OCI-LY7 (cell line): ENCODE measurements at regions not wholly inside any gene's neighbourhood (a gene's known extent, or its start where the extent isn't known, plus 50 kb on each side); places are given as distances from the start of the nearest gene placed in this dataset.

Source experiments
- BruUV-seq: library from RNA; stranded (reverse); fragments of 400-500 nt; replicated peaks from 2 replicates; lab custom pipeline; 2021; lab: Mats Ljungman, UMichigan
- CTCF ChIA-PET: fragments of 300-600 bp; sonication (Branson Sonifier 250); formaldehyde crosslinking; loops from one replicate; lab custom pipeline; 2022; ENCODE audit warnings: antibody characterized with exemption; ENCODE audit not compliant: unreplicated experiment; lab: Charles Lee
- POLR2A ChIA-PET: fragments of 300-600 bp; sonication (Branson Sonifier 250); formaldehyde crosslinking; loops from one replicate; lab custom pipeline; 2022; ENCODE audit warnings: antibody characterized with exemption; lab: Charles Lee
- DNase-seq: peaks from one replicate; pipeline ENCODE4 v3.0.0-alpha.2; 2015; ENCODE audit warnings: low spot score
- H2AFZ ChIP-seq: fragments of 200-600 bp; sonication (generic), shearing (Covaris generic); 2 replicates; pipeline ENCODE4 v1.6.1; 2014; ENCODE audit warnings: mild to moderate bottlenecking, antibody characterized with exemption, low read length, moderate library complexity
- H3K27ac ChIP-seq: fragments of 200-600 bp; sonication (generic); 2 replicates; pipeline ENCODE4 v1.5.1; 2014; ENCODE audit warnings: mixed run types, low read depth, mild to moderate bottlenecking, moderate library complexity, low read length, inconsistent platforms; ENCODE audit not compliant: poor library complexity, severe bottlenecking
- H3K36me3 ChIP-seq: fragments of 200-600 bp; sonication (generic); 2 replicates; pipeline ENCODE4 v1.6.1; 2014; ENCODE audit warnings: mild to moderate bottlenecking, antibody characterized with exemption, low read length, moderate library complexity, mixed read lengths; ENCODE audit not compliant: insufficient read depth
- H3K4me1 ChIP-seq: fragments of 200-600 bp; sonication (generic); 2 replicates; pipeline ENCODE4 v1.5.1; 2014; ENCODE audit warnings: mild to moderate bottlenecking, low read length; ENCODE audit not compliant: insufficient read depth, poor library complexity, severe bottlenecking
- H3K4me2 ChIP-seq: fragments of 200-600 bp; sonication (generic); 2 replicates; pipeline ENCODE4 v1.6.1; 2014; ENCODE audit warnings: mild to moderate bottlenecking, low read length
- H3K4me3 ChIP-seq: fragments of 200-600 bp; sonication (generic); 2 replicates; pipeline ENCODE4 v1.5.1; 2014; ENCODE audit warnings: mild to moderate bottlenecking, low read depth, low read length; ENCODE audit not compliant: poor library complexity, severe bottlenecking
- H3K79me2 ChIP-seq: fragments of 200-600 bp; sonication (generic); 2 replicates; pipeline ENCODE4 v1.6.1; 2016; ENCODE audit warnings: low read depth, mild to moderate bottlenecking, low read length, moderate library complexity, mixed read lengths; ENCODE audit not compliant: insufficient read depth
- H3K9me2 ChIP-seq: fragments of 200-600 bp; sonication (generic); 2 replicates; pipeline ENCODE4 v1.6.1; 2016; ENCODE audit warnings: mild to moderate bottlenecking, low read length, mixed read lengths; ENCODE audit not compliant: insufficient read depth
- H3K9me3 ChIP-seq: fragments of 200-600 bp; sonication (generic); 2 replicates; pipeline ENCODE4 v1.6.1; 2014; ENCODE audit warnings: mild to moderate bottlenecking, mixed run types, low read length, mixed read lengths
- H4K20me1 ChIP-seq: fragments of 200-600 bp; sonication (generic); 2 replicates; pipeline ENCODE4 v1.6.1; 2014; ENCODE audit warnings: mild to moderate bottlenecking, antibody characterized with exemption, low read length, moderate library complexity, mixed read lengths; ENCODE audit not compliant: insufficient read depth
- CTCF ChIP-seq: fragments of 200-600 bp; sonication (generic); conservative IDR thresholded peaks from 2 replicates; pipeline ENCODE4 v1.5.1; 2014; ENCODE audit warnings: mild to moderate bottlenecking, antibody characterized with exemption, low read length, moderate library complexity, mixed read lengths
- EZH2phosphoT487 ChIP-seq: fragments of 200-600 bp; sonication (generic); IDR thresholded peaks from 2 replicates; pipeline ENCODE4 v1.6.1; 2018; ENCODE audit warnings: low read depth, borderline replicate concordance, mild to moderate bottlenecking, mixed run types, antibody characterized with exemption, low read length, moderate library complexity, mixed read lengths
- intact Hi-C: fragments of 100-400 bp; cut with micrococcal nuclease; formaldehyde crosslinking; loops from one replicate; pipeline ENCODE4 v1.10.0; 2022; ENCODE audit not compliant: unreplicated experiment

- ChIA-PET CTCF (no interaction called here), POLR2A (no interaction called here)
- H3K9me3 ChIP-seq: no peaks in the 10 kb centered on the region
- H3K4me2 ChIP-seq: no peak overlapping the region
- H3K4me3 ChIP-seq: no peak overlapping the region
- H2AFZ ChIP-seq: no peak overlapping the region
- no peaks in the 10 kb centered on the region for H3K4me1 ChIP-seq
- no peaks in the 10 kb centered on the region for H4K20me1 ChIP-seq
- TF ChIP-seq CTCF: no peak
- TF ChIP-seq EZH2phosphoT487: no peak
- no peak overlapping the region for H3K27ac ChIP-seq
- no peaks in the 10 kb centered on the region for H3K9me2 ChIP-seq
- intact Hi-C loops: no loop called here
- no peaks in the 10 kb centered on the region for H3K79me2 ChIP-seq
- H3K36me3 ChIP-seq: no peaks in the 10 kb centered on the region
- BruUV-seq: no TSS peak
- DNase-seq: no peak
These were observed 363.1 kb downstream of the MATN1 start for GRCh38 chr1:30360281-30360680.

GRCh38 chr1:30359539-30360220 lies 363.7 kb downstream of the MATN1 start:
- H3K36me3 ChIP-seq: no peaks in the 10 kb centered on the region
- H2AFZ ChIP-seq: no peak overlapping the region
- no peak for TF ChIP-seq CTCF
- no peak for TF ChIP-seq EZH2phosphoT487
- no peaks in the 10 kb centered on the region for H4K20me1 ChIP-seq
- no peak for DNase-seq
- no peak overlapping the region for H3K4me2 ChIP-seq
- H3K79me2 ChIP-seq: no peaks in the 10 kb centered on the region
- H3K4me1 ChIP-seq: no peaks in the 10 kb centered on the region
- CTCF ChIA-PET: no interaction called here
- H3K9me3 ChIP-seq: no peaks in the 10 kb centered on the region
- H3K4me3 ChIP-seq: no peak overlapping the region
- intact Hi-C loops: no loop called here
- no TSS peak for BruUV-seq
- H3K9me2 ChIP-seq: no peaks in the 10 kb centered on the region
- no peak overlapping the region for H3K27ac ChIP-seq
- POLR2A ChIA-PET: no interaction called here

- Histone ChIP-seq H3K4me1 (no peaks in the 10 kb centered on the region), H3K27ac (no peak overlapping the region), H3K36me3 (no peaks in the 10 kb centered on the region), H3K9me2 (no peaks in the 10 kb centered on the region), H4K20me1 (no peaks in the 10 kb centered on the region), H3K79me2 (no peaks in the 10 kb centered on the region), H3K9me3 (no peaks in the 10 kb centered on the region), H3K4me2 (no peak overlapping the region), H3K4me3 (no peak overlapping the region), H2AFZ (no peak overlapping the region)
- ChIA-PET POLR2A (no interaction called here), CTCF (no interaction called here)
- intact Hi-C loops: no loop called here
- no peak for TF ChIP-seq EZH2phosphoT487
- TF ChIP-seq CTCF: no peak
- BruUV-seq: no TSS peak
- no peak for DNase-seq
These were observed 364.9 kb downstream of the MATN1 start for GRCh38 chr1:30358500-30358899.
